ENCODE measurements at regions not wholly inside any gene's neighbourhood (a gene's known extent, or its start where the extent isn't known, plus 50 kb on each side); places are given as distances from the start of the nearest gene placed in this dataset.

GRCh38 chr3:124364317-124365020 is 365.8 kb upstream of the UMPS start:
- no peak for TF ChIP-seq EZH2phosphoT487 (IDR thresholded peaks at IDR 0.05; ENCODE audit: borderline replicate concordance, low read length)
- no peak for TF ChIP-seq CTCF (IDR thresholded peaks at IDR 0.05; ENCODE audit: low read depth, low read length, poor library complexity, severe bottlenecking)

Measured in DOHH2 (cell line).